HG03460 (cell line): ENCODE measurements at regions not wholly inside any gene's neighbourhood (a gene's known extent, or its start where the extent isn't known, plus 50 kb on each side); places are given as distances from the start of the nearest gene placed in this dataset.

Source experiments
- ATAC-seq: cut with Tn5 transposase; IDR thresholded peaks from one replicate; pipeline ENCODE4 v1.9.1; 2021; ENCODE audit not compliant: unreplicated experiment

GRCh38 chr13:109380457-109380856 lies 405.9 kb downstream of the IRS2 start:
- ATAC-seq: no peak

DNA sequence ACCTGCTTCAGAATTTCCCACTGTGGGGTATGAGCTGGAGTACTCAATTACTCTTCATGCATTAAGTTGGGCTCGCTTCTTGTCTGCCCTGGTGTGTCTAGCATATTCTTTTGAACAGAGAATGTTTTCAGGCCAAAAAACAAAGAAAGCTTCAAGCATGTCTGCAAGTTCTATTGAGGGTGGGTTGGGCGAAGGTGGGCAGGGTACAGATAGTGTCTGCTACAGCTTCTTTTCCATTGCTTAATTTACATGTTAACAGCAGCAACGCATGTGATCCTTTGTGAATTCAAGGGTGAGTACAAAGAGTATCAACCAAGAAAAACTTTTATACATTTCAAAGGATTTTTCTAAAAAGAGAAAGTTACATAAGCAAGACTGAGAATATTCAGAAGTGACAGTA lies 406.5 kb downstream of the IRS2 start:
- no peak for ATAC-seq

DNA sequence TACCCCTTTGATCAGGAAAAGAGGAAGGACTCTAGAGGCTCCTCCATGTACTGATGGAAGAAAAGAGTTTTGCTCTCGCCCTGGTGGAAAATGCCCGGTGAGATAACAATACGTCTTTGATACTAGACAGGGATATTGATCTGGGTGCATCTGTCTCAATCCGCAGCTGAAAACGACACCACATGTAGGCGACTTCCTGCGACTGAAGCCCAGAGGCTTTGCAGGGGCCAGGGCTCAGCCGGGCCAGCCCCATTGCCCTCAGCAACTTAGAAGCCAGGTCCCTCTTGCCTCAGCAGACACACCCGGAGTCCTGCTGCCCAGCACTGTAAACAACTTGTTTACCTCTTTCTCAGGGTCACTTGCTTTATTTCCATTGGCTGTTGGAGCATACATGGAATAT lies 409.4 kb downstream of the IRS2 start:
- no peak for ATAC-seq

DNA sequence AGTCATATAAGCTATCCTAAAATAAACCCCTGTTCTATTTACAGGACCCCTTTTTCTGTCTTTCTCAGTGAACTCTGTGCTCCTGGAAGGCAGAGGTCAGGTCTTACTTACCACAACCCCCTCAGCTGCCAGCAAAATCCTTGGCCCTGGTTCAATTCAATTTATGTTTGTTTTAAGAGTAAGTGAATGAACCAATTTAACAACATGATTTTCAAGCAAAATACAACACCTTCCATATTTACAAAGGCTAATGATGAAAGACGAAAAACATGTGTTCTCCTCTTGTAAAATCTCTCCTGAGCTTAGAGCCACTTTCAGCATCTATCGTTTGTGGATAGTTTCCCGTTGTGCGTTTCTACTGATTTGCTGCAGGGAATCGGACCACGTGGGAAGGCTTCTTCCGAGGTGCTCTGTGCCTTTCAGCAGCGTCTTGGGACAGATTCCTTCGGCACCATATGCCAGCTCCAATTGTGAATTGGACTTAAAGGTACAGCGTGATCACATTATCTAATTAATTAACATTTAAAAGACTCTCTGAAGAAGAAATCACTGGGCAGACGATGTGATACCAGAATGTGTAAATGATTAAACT lies 411.7 kb downstream of the IRS2 start:
- ATAC-seq: no peak

DNA sequence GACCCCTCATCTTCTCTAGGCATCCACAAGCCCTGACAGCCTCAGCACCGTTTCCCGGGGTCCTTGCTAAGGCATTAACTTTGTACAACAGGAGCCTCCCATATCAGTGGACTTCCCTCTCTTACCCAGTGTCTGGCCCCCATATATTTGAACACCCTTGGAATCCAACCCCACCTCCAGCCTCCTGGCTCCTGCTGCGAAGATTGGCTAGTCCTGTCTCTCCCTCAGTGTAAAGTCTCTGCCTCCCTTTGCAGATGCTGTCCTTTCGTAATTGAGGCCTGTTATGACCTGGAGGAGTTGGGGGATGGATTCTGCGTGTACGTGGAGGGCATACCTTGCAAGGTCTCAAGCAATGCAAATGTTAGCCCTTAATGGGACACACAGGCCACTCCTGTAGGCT lies 413.7 kb downstream of the IRS2 start:
- ATAC-seq: no peak

GRCh38 chr13:109371066-109371465 lies 415.3 kb downstream of the IRS2 start:
- ATAC-seq: no peak

DNA sequence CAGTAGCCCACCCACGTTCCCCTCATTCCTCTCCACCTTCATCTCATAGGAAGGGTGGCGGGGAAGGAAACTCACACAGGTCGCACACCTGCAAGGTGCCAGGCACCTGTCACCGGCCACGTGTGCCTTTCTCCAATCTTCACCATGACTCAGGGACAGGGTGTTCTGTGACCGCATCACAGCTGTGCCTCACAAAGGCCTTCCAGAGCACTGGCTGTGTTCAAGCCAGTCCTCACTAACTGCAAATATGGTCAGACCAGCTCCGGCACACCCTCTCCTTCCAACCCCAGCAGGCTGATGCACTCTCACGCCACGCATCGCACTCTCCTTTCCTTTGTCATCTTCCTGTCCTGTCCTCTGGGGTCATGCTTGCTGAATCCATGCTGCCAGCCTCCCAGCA lies 415.9 kb downstream of the IRS2 start:
- no peak for ATAC-seq

- no peak for ATAC-seq
Observed at GRCh38 chr13:109369353-109370052, 416.9 kb downstream of the IRS2 start.

DNA sequence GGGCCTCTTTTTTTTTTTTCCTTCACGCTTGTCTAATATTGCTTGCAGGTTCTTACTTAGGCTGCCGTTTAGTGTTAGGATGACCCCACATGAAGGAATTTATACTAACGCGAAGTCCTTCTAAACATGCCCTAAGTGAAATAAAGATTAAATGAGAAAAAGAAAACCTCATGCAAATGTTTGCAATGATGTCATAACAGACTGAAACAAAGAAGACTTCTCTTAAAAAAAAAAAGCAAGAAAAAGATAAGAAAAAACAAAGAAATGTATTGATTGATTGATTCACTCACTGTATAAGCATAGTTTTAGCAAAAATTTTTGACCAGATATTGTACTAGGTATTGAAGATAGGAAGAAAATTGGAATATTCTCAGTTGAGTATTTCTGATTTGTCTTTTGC lies 418.2 kb downstream of the IRS2 start:
- ATAC-seq: no peak

DNA sequence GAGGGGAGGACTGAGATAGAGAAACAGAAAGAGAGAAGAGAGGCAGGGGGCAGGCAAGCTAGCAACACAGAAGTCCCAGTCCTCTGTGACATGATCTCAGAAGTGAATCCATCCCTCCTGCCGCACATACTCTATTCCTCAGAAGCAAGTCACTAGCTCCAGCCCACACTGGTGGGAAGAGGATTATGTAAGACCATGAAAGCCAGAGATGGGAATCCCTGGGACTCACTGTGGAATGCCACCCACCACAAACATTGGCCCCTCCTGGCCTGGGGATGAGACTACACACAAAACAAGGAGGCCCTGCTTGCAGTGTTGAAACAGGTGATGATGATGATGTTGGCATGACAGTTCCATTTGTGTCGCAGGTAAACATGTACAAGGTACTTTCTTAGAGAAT lies 419.9 kb downstream of the IRS2 start:
- no peak for ATAC-seq

GRCh38 chr13:109363431-109363830 lies 423.0 kb downstream of the IRS2 start:
- no peak for ATAC-seq

DNA sequence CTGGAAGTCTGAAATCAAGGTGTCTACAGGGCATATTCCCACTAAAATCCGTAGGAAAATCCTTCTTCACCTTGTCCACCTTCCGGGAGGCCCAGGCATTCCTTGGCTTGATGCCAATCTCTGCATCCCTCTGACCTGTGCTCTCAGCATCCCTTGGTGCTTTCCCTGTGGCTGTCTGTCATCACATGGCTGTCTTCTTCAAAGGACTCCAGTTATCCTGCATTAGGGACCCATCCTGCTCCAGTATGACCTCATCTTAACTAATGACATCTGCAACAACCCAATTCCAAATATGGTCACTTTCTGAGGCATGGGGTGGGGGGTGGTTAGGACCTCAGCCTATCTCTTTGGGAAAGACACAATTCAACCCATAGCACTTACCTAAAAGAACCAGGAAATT lies 423.8 kb downstream of the IRS2 start:
- ATAC-seq: no peak

DNA sequence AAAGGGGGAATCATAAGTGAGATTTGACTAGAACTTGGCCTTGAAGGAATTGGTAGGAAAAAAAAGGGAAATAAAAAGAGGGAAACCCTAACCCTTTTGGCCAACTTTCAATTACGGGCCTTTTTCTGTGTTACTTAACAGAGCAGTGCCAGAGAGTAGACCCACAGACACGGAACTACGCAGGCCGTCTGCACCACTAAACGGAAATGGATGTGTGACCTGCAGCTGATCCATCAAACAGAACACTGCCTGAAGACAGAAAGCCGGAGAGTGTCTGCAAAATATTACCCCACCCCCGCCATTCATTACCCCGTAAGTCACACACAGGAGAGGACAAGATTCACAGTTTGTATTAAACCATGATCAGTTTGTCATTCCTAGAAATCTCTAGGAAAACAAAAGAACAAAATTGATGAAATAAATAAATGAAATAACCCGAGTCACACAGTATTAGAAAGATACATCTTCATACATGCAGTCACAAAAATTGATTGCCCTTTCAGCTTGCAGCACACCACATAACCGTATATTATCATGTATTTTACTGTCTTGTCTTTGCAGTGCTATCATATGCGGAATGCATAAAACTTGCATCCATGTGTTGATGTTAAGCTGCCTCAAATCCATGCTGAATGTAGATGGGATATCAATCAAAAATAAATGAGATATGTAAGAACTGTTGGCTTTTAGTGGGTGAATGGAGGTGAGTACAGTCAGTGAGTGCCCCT lies 424.7 kb downstream of the IRS2 start:
- no peak for ATAC-seq

DNA sequence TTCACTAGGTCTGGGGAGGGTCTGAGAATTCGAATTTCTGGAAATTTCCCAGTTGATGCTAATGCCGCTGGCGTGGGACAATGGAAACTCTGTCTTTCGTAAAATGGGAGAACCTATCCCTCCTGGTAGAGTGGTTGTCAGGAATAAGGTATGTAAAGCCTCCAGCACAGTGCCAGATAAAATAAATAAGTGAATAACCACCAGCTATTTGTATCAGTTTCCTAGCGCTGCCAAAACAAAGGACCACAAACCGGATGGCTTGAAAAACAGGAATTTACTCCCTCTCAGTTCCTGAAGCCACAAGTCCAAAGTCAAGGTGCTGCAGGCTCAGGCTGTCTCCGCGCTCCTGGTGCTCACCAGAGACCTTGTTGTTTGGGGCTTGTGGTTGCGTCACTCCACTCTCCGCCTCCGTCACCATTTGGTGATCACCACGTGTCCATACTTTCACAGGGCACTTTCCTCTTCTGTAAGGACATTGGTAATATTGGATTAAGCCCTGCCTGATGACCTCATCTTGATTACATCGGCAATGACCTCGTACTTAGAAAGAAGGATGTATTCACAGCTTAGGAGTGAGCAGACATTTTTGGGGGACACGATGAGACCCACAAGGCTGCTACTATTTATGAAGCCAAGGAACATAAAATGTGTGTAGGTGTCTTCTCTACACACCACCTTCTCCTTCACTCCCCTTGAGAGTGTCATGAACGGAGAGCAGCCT lies 428.5 kb downstream of the IRS2 start:
- ATAC-seq: no peak

- ATAC-seq: no peak
Observed at GRCh38 chr13:109355875-109356434, 430.4 kb downstream of the IRS2 start.

DNA sequence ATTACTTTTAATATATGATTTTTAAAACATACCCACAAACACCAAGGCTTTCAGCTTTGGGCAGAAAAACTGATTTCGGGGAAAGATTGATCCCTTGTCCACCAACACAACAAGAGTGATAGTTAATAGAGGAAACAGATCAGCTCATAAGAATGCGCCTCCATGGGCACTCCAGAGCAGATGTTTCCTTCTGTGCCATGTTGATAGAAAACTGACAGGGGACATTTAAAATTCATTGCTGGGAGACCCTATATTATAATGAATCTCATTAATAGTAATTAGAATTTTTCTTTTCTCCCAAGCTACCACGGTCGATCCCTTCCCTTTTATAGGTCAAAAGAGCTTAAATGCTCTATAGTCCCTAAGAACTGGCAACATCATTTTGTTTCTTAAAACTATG lies 431.2 kb downstream of the IRS2 start:
- ATAC-seq: no peak

DNA sequence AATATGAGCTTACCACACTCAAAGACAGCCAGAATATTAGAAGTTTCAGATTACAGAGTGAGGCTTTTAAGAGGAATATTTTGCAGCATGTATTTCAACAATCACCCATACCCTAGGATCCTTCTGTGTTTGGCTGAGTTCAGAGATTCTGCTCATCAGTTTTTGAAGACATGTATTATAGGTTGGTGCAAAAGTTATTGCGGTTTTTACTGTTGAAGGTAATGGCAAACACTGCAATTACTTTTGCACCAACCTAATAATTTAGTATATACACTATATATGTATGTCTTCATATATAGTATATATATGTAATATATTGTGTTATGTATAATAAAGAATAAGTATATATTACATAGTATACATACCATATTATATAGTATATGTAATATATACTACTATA lies 435.1 kb downstream of the IRS2 start:
- no peak for ATAC-seq

GRCh38 chr13:109348519-109349258 lies 437.7 kb downstream of the IRS2 start:
- no peak for ATAC-seq

DNA sequence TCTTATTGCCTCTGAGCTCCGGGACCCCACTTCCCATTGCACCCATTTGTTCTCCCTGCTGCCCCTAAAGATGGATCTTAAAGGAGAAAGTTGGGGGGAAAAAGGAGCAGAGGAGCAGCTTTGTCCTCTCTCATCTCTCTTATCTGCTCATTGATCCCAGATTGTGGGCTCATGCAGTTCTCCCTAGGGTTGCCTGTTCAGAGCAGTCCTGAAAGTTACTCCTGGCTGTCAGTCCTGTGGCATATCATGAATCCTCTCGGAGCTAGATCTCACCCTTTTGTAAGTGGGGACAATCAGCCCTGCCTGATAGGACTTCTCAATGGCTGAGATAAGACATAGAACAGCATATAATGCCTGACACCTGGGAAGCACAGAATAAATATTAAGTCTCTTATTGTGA lies 440.3 kb downstream of the IRS2 start:
- ATAC-seq: no peak

DNA sequence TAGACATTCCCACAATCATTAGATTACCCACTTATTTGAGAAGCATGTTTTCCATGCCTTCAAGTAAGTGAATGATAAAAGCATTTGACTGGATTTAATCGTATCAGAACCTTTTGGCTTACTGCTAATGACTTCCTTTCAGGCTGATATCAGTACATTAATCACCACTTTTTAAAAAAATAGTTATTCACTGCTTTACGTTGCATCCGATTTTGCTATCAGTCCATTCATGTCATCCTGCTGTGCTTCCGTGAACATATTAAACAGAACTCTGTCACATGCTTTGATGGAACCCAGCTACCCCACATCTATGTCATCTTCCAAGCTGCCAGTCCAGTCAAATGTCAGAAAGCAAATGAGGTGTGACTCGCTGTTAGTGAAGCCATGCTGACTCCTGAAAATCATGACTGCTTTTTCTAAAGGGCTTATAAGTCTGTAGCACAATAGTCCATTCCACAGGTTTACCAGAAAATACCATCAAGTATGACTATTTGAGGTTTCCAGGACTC lies 440.9 kb downstream of the IRS2 start:
- no peak for ATAC-seq
